HEK293T (cell line): ENCODE measurements at regions not wholly inside any gene's neighbourhood (a gene's known extent, or its start where the extent isn't known, plus 50 kb on each side); places are given as distances from the start of the nearest gene placed in this dataset.

ENCODE experiments used
- ARNT ChIP-seq: fragments of 450-650 bp; IDR thresholded peaks from 2 replicates; pipeline ENCODE4 v1.6.1; 2017; ENCODE audit warnings: mild to moderate bottlenecking
- FOXM1 ChIP-seq: fragments of 450-650 bp; IDR thresholded peaks from 2 replicates; pipeline ENCODE4 v1.6.1; 2017; ENCODE audit warnings: mild to moderate bottlenecking, borderline replicate concordance
- HDGF ChIP-seq: fragments of 450-650 bp; IDR thresholded peaks from 2 replicates; pipeline ENCODE4 v1.6.1; 2017; ENCODE audit warnings: antibody characterized with exemption, borderline replicate concordance
- L3MBTL2 ChIP-seq: fragments of 450-650 bp; conservative IDR thresholded peaks from 2 replicates; pipeline ENCODE4 v1.6.1; 2016; ENCODE audit warnings: mild to moderate bottlenecking
- NFRKB ChIP-seq: fragments of 450-650 bp; IDR thresholded peaks from 2 replicates; pipeline ENCODE4 v1.6.1; 2016; ENCODE audit warnings: mild to moderate bottlenecking, moderate library complexity

- TF ChIP-seq ARNT (no peak), HDGF (no peak), FOXM1 (no peak), NFRKB (no peak), L3MBTL2 (no peak)
Measured at GRCh38 chr5:17364987-17365810, 132.8 kb upstream of the TAF11L2 start.
